GM21381 (cell line): ENCODE measurements at regions not wholly inside any gene's neighbourhood (a gene's known extent, or its start where the extent isn't known, plus 50 kb on each side); places are given as distances from the start of the nearest gene placed in this dataset.
"Not testable (repeated sequence)": the region's sequence is repeated elsewhere in the genome, so short reads cannot be mapped to it uniquely, and the experiment has no call there.

Experiments
- ATAC-seq: cut with Tn5 transposase; IDR thresholded peaks from one replicate; pipeline ENCODE4 v1.9.1; 2021; ENCODE audit warnings: mild to moderate bottlenecking, moderate library complexity; ENCODE audit not compliant: unreplicated experiment

- no peak for ATAC-seq
Observed at GRCh38 chr16:29311461-29312344, 94.8 kb downstream of the NPIPB11 start.

- ATAC-seq, result no peak
Observed at GRCh38 chr16:29310852-29311314, 95.6 kb downstream of the NPIPB11 start.

- not testable (repeated sequence) for ATAC-seq
Observed at GRCh38 chr16:29310243-29310642, 96.3 kb downstream of the NPIPB11 start.

GRCh38 chr16:29309601-29310000 is 96.9 kb downstream of the NPIPB11 start:
- not testable (repeated sequence) for ATAC-seq

- ATAC-seq, result no peak
Observed at GRCh38 chr16:29308644-29309546, 97.6 kb downstream of the NPIPB11 start.

- no peak for ATAC-seq
Observed at GRCh38 chr16:29307598-29308507, 98.7 kb downstream of the NPIPB11 start.

- no peak for ATAC-seq
Observed at GRCh38 chr16:29306943-29307597, 99.4 kb downstream of the NPIPB11 start.

GRCh38 chr16:29306201-29306600 is 100.3 kb downstream of the NPIPB11 start:
- no peak for ATAC-seq

- not testable (repeated sequence) for ATAC-seq
Observed at GRCh38 chr16:29305018-29305417, 101.5 kb downstream of the NPIPB11 start.

- ATAC-seq, result no peak
Observed at GRCh38 chr16:29304251-29304650, 102.3 kb downstream of the NPIPB11 start.

GRCh38 chr16:29303520-29303919 is 103.0 kb downstream of the NPIPB11 start:
- ATAC-seq, result no peak

GRCh38 chr16:29302976-29303375 is 103.5 kb downstream of the NPIPB11 start:
- no peak for ATAC-seq

GRCh38 chr16:29302433-29302832 is 104.1 kb downstream of the NPIPB11 start:
- ATAC-seq, result not testable (repeated sequence)

- ATAC-seq, result not testable (repeated sequence)
Observed at GRCh38 chr16:29301662-29302285, 104.7 kb downstream of the NPIPB11 start.

- ATAC-seq, result not testable (repeated sequence)
Observed at GRCh38 chr16:29300541-29301535, 105.7 kb downstream of the NPIPB11 start.

- not testable (repeated sequence) for ATAC-seq
Observed at GRCh38 chr16:29300030-29300491, 106.5 kb downstream of the NPIPB11 start.

- not testable (repeated sequence) for ATAC-seq
Observed at GRCh38 chr16:29298997-29299396, 107.5 kb downstream of the NPIPB11 start.

GRCh38 chr16:29298307-29298706 is 108.2 kb downstream of the NPIPB11 start:
- ATAC-seq, result not testable (repeated sequence)
